GM18951 (cell line): ENCODE measurements at regions not wholly inside any gene's neighbourhood (a gene's known extent, or its start where the extent isn't known, plus 50 kb on each side); places are given as distances from the start of the nearest gene placed in this dataset.

Experiments
- POLR2A ChIP-seq: IDR thresholded peaks from 4 replicates; pipeline ENCODE4 v1.6.1; 2011; ENCODE audit warnings: mild to moderate bottlenecking; ENCODE audit not compliant: insufficient read length, insufficient read depth; ENCODE audit errors: extremely low read depth
- in situ Hi-C: fragments of 300-500 bp; cut with MboI; formaldehyde crosslinking; loops from one replicate; pipeline ENCODE4 v1.12.0; 2022; ENCODE audit warnings: low sequenced_read_pairs, mixed read lengths, inconsistent platforms; ENCODE audit not compliant: unreplicated experiment

DNA sequence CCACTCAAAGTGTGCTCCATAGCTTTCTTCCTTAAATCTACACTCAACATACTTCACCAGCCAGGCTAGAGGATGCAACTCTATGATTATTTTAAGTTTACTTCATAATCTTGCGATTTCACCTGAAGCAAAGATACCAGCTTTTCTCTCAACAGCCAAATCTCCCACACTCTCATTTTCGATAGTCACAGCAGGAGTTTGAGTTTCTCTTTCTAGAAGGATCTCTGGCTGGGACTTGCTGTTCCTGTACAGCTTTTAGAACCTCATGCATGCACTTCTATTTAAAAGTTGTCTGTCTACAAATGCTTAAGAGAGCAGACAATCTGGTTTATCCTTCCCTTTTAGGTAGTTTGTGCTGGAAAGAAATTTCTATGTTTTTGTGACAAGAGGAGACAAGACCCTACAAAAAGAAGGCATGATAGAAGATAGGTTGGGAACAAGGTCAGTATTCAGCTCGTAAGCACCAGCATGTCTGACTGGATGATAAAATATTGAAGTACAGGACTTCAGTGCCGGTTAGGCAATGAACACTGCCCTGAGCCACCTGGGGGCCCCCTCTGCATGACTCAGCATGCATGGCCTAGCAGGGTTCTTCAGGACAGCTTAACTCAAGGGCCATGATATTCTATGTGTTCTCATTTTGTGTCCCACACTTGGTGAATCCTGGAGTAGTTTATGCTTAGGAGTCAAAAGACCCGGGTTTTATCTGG lies 65.6 kb downstream of the ATXN3L start:
- in situ Hi-C loops = loop anchor here (10.0 to 25.0 kb wide), 3 partner anchors 159 to 292 kb away; no protein-coding TSS in a partner anchor
- TF ChIP-seq POLR2A = no peak

DNA sequence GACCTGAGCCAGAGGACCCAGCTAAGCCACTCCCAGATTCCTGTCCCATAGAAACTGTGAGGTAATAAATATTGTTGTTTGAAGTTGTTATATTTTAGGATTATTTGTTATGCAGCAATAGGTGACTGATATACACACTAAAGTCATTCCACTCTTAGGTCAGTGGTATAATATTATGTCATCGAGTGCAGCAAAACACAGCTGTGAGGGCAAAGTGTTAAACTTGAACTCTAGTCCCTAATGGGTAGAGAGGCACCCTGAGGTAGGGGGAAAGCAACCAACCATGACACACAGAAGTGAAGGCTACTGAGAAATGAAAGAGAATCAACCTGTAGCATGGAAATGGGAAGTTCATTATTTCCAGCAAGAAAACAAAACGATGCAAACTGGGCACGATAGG lies 66.6 kb downstream of the ATXN3L start:
- TF ChIP-seq POLR2A = no peak
- in situ Hi-C loops = loop anchor here (10.0 to 25.0 kb wide), 3 partner anchors 158 to 291 kb away; no protein-coding TSS in a partner anchor

DNA sequence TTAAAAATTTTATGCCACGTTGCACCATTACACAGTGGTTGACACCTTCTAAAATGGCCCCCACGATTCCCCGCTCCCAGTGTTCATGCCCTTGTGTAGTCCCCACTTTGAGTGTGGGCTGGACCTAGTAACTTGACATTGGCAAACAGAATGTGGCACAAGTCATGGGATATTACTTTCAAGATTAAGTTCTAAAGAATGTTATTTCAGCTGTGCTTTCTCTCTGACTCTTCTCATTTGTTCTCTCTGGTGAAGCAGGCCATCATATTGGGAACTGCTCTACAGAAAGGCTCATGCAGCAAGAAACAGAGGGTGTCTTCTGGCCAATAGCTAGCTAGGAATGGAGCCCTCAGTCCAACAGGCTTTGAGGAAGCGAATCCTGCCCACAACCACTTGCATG lies 67.1 kb downstream of the ATXN3L start:
- no peak for TF ChIP-seq POLR2A
- in situ Hi-C loops = loop anchor here (10.0 to 25.0 kb wide), 3 partner anchors 158 to 290 kb away; no protein-coding TSS in a partner anchor

DNA sequence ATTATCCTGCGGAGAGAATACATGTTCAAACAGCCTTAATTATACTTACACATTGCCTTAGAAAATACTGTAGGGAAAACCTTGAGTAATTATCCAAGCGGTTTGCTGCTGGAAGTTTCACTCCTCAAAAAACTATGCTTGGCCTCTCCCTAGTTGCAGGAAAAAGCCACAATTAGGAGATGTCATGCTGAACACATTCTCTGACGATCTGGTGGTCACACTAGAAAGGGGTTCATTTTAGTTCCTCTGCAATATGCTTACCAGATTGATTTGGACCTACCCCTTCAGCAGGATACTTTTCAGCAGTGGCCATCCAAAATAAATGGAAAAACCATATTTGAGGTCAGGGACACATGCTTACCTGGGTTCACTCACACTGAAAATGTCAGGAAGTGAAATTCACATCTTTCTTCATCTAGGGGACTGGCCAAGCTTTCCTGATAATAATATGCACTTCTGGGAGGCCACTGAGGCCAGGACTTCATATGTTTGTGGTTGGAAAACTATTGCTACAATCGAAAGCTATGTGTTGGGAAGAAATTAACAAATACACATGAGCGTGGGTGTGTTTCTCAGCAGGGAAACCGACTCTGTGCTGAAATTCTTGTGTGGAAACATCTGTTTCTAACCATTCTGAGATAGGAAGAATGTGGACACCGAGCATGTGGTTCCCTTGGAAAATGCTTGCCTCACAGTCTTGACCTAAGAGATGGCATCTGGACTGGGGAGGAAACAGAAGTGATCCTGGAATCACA lies 68.8 kb downstream of the ATXN3L start:
- in situ Hi-C loops = loop anchor here (10.0 to 25.0 kb wide), 3 partner anchors 156 to 289 kb away; no protein-coding TSS in a partner anchor

DNA sequence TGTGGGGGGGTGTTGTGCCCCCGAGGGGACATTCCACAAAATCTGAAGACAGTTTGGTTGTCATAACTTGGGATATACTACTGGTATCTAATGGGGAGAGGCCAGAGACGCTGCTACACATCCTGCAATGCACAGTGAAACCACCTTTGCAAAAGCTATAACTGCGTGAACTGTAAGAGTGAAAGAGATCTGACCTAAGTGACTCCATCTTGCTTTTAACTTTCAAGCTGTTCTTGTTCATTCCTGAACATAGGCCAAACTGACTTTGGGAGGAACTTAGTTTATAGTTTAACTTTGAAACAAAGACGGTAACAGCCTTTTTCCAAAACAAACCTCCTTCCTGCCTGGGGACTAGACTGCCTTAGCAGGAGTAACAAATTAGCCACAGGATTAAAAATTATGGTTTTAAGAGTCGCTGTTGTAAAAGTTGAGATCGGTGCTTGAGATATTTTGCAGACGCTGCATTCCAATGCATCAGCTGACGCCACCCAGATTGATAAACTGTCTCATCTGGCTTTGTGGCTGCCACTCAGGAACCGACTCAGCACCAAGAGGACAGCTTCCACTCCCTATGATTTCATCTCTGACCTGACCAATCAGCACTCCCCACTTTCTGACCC lies 70.9 kb downstream of the ATXN3L start:
- in situ Hi-C loops = no loop called here
- no peak for TF ChIP-seq POLR2A

More for the DNA sequence above, 68.8 kb downstream of the ATXN3L start:
- TF ChIP-seq POLR2A = no peak

GRCh38 chrX:13239272-13239671 lies 80.6 kb downstream of the ATXN3L start:
- in situ Hi-C loops = no loop called here
- TF ChIP-seq POLR2A = no peak

DNA sequence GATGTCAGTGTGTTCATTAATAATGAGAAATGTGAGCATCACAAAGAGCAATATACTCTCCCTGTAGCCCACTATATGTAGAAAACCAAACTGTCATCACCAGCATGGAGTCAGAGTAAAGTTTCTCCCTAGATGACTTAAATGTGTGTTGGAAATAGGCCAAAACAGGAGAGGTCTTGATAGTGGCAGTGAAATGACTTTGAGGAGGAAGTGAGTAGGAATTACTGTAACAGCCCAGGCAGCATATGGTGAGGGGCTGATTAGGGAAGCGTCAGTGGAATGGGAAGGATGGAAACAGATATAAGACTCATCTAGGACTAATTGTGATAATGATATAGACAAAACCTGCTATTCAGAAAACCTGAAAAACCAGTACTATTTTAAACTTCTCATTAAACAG lies 83.9 kb downstream of the ATXN3L start:
- in situ Hi-C loops = no loop called here
- TF ChIP-seq POLR2A = no peak

DNA sequence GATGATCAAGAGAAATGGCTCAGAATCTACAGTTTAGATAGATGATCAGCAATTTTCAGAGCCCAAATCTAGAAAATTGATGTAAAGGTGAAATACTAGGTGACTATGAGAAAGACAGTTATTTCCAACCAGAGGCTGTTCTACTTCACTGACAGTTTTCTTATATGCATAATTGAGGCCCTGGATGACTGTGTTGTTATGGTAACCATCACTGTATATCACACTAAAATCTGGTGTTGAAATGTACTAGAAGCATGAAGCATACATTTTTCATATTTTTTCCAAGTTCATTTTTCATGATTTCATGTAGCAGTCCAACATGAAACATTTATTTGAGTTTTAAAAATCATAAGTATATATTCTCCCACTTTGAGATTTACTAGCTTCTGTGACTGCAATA lies 87.4 kb downstream of the ATXN3L start:
- in situ Hi-C loops = no loop called here
- TF ChIP-seq POLR2A = no peak

DNA sequence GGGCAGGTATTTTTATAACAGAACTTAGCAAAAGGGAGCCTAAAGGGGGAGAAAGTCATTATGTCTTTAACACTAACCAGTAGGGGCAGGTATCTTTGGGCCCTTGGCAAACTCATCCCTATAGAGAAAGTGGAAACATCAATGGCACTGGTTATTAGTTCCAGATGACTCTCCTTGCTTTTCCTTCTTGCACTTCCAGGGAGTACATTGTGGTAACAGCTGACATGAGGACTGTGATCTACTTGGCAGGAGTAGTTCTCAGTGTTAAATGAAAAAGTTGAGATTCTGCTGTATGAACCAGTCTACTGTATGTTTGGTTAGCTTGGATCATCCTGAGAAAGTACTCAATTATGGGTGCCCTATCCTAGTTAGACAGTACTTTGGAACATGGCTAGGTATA lies 93.6 kb downstream of the ATXN3L start:
- TF ChIP-seq POLR2A = no peak
- in situ Hi-C loops = no loop called here

DNA sequence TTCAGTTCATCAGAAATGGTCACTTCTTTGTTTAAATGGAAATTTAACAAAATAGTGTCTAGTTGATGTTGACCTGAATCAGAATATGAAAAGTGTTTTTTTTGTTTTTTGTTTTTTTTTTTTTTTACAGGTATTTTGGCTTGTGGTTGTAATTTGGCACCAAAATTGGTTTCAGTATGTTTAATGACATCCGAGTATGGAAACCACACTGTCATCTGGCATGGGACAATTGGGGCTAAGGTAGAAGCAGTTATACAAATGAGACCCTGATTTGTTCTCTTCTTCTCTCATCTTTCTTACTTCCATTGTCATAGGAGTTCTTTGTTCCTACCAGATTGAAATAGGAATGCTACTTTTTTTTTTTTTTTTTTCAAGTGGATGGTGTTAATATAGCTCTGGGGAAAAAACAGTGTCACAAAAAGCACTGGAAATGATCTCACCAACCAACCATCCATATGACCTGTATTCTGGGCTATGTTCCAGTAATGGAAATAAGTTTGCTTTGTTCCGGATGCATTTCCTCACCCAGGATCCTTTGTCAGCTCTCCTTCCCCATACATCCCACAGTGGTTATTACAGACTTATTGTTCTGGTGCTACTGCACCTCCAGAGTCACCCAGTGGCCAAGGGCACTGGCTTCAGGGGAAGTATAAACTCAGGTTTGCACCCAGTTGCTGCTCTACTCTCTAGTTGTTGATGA lies 95.8 kb downstream of the ATXN3L start:
- no peak for TF ChIP-seq POLR2A
- in situ Hi-C loops = no loop called here

- in situ Hi-C loops = no loop called here
- no peak for TF ChIP-seq POLR2A
Measured at GRCh38 chrX:13220916-13221315, 98.9 kb downstream of the ATXN3L start.

DNA sequence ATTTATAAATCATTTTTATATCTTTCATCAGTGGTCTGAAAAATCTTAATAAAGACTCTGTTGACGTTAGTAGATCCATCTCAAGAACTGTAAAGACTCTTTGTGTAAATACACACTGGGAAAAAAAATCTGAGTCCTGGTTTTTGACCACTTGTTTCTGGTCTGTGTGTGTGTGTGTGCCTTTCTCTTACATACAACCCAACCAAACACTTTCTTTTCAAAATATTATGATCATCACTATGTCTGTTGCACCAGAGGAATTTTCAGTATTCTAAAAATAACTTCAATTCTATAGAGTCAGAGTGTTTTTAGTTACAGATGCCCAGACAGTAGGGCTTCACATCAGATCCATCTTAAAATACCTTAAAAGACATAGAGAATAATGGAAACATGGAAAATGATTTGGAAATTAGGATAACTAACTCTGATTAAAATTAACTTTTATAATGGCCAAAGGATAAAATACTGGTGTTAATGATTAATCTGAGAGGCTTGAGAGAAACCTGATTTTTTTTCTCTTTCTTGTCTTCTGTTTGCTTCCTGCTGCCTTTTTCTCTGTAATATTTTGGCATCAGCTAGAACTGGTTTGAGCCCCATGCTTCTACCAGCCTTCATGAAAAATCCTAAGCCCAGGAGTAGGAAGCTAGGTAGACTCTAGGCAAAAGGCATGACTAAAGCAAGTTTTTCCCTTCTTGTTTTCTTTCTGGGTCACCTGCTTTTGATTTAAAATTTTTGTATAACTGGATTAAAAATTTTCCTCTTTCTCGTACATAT lies 99.7 kb downstream of the ATXN3L start:
- in situ Hi-C loops = no loop called here
- TF ChIP-seq POLR2A = no peak
